ENCODE measurements at regions not wholly inside any gene's neighbourhood (a gene's known extent, or its start where the extent isn't known, plus 50 kb on each side); places are given as distances from the start of the nearest gene placed in this dataset.

- no peak for TF ChIP-seq CTCF (IDR thresholded peaks at IDR 0.05)
- TF ChIP-seq REST (IDR thresholded peaks at IDR 0.05; ENCODE audit: insufficient read depth in 1 of 2, low read depth in 2 of 2, low read length in 1 of 2) = no peak
Measured at GRCh38 chr10:21053953-21054690, 157.0 kb upstream of the NEBL start.
